ENCODE measurements at regions not wholly inside any gene's neighbourhood (a gene's known extent, or its start where the extent isn't known, plus 50 kb on each side); places are given as distances from the start of the nearest gene placed in this dataset.

- TF ChIP-seq, protein P1, sequence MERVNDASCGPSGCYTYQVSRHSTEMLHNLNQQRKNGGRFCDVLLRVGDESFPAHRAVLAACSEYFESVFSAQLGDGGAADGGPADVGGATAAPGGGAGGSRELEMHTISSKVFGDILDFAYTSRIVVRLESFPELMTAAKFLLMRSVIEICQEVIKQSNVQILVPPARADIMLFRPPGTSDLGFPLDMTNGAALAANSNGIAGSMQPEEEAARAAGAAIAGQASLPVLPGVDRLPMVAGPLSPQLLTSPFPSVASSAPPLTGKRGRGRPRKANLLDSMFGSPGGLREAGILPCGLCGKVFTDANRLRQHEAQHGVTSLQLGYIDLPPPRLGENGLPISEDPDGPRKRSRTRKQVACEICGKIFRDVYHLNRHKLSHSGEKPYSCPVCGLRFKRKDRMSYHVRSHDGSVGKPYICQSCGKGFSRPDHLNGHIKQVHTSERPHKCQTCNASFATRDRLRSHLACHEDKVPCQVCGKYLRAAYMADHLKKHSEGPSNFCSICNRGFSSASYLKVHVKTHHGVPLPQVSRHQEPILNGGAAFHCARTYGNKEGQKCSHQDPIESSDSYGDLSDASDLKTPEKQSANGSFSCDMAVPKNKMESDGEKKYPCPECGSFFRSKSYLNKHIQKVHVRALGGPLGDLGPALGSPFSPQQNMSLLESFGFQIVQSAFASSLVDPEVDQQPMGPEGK (CRISPR knock-in tag; IDR thresholded peaks at IDR 0.05; ENCODE audit: borderline replicate concordance) = no peak
- TF ChIP-seq RARB (CRISPR knock-in tag; IDR thresholded peaks at IDR 0.05) (no peak), ZFP3 (CRISPR knock-in tag; IDR thresholded peaks at IDR 0.05) (no peak), OSR1 (CRISPR knock-in tag; IDR thresholded peaks at IDR 0.05) (no peak), ZNF565 (CRISPR knock-in tag; conservative IDR thresholded peaks at IDR 0.05; ENCODE audit: low read depth) (no peak), TSHZ2 (CRISPR knock-in tag; IDR thresholded peaks at IDR 0.05) (no peak), PPARA (CRISPR knock-in tag; IDR thresholded peaks at IDR 0.05; ENCODE audit: borderline replicate concordance) (no peak), ZNF70 (CRISPR knock-in tag; IDR thresholded peaks at IDR 0.05) (no peak), CSDC2 (CRISPR knock-in tag; IDR thresholded peaks at IDR 0.05) (no peak)
Observed at GRCh38 chr14:58718226-58719205, 80.8 kb downstream of the DACT1 start.
